ENCODE measurements at regions not wholly inside any gene's neighbourhood (a gene's known extent, or its start where the extent isn't known, plus 50 kb on each side); places are given as distances from the start of the nearest gene placed in this dataset.

DNA sequence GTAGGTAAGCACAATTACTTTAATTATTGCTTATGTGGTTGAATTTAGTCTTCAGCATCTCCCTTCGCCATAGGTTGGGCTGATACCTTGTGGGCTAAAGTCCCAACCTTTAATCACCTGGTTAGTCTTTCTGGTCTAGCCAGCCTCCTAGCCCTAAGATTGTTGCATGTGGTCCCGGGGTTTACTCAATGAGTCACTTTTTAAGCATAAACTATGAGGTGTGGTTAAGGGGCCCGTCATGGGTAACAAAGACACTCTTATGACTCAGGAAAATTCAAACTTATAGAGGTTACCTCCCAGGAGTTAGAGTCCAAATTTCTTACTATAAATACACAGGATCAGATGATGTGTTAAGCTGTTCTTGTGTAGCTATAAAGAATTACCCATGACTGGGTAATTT is 841.6 kb downstream of the TRIB2 start:
- intact Hi-C loops (cut with micrococcal nuclease) = no loop called here
- Mint-ChIP-seq H3K36me3 (ENCODE audit: low read depth) (no peaks in the 10 kb centered on the region), H3K9me3 (no peaks in the 10 kb centered on the region), H3K4me1 (ENCODE audit: low read depth) (no peaks in the 10 kb centered on the region), H3K27ac (no peak overlapping the region), H3K4me3 (no peak overlapping the region), H3K27me3 (no peaks in the 10 kb centered on the region)
- POLR2A ChIA-PET = interaction anchor here (0.8 kb wide), 1 partner anchor 464 kb away, joined by 4 read pairs; no protein-coding TSS in a partner anchor
- TF ChIP-seq, protein P1, sequence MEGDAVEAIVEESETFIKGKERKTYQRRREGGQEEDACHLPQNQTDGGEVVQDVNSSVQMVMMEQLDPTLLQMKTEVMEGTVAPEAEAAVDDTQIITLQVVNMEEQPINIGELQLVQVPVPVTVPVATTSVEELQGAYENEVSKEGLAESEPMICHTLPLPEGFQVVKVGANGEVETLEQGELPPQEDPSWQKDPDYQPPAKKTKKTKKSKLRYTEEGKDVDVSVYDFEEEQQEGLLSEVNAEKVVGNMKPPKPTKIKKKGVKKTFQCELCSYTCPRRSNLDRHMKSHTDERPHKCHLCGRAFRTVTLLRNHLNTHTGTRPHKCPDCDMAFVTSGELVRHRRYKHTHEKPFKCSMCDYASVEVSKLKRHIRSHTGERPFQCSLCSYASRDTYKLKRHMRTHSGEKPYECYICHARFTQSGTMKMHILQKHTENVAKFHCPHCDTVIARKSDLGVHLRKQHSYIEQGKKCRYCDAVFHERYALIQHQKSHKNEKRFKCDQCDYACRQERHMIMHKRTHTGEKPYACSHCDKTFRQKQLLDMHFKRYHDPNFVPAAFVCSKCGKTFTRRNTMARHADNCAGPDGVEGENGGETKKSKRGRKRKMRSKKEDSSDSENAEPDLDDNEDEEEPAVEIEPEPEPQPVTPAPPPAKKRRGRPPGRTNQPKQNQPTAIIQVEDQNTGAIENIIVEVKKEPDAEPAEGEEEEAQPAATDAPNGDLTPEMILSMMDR (IDR thresholded peaks at IDR 0.05) = no peak
- CTCF ChIA-PET = no interaction called here
- ATAC-seq (no peak), DNase-seq (no peak)

- ChIA-PET CTCF (no interaction called here), POLR2A (no interaction called here)
- Mint-ChIP-seq H3K4me1 (ENCODE audit: low read depth) (no peaks in the 10 kb centered on the region), H3K4me3 (no peak overlapping the region), H3K9me3 (no peaks in the 10 kb centered on the region), H3K27ac (no peak overlapping the region), H3K36me3 (ENCODE audit: low read depth) (no peaks in the 10 kb centered on the region), H3K27me3 (no peaks in the 10 kb centered on the region)
- ATAC-seq = no peak
- no peak for DNase-seq
- intact Hi-C loops (cut with micrococcal nuclease) = no loop called here
- TF ChIP-seq, protein P1 (IDR thresholded peaks at IDR 0.05) = no peak
These were observed 843.6 kb downstream of the TRIB2 start for GRCh38 chr2:13560322-13560721.

GRCh38 chr2:13572466-13572865 is 855.7 kb downstream of the TRIB2 start:
- Mint-ChIP-seq H3K4me3 (no peak overlapping the region), H3K4me1 (ENCODE audit: low read depth) (no peaks in the 10 kb centered on the region), H3K27me3 (no peaks in the 10 kb centered on the region), H3K27ac (no peak overlapping the region), H3K36me3 (ENCODE audit: low read depth) (no peaks in the 10 kb centered on the region), H3K9me3 (no peaks in the 10 kb centered on the region)
- ChIA-PET POLR2A (no interaction called here), CTCF (no interaction called here)
- TF ChIP-seq, protein P1 (IDR thresholded peaks at IDR 0.05) = no peak
- DNase-seq = no peak
- ATAC-seq = no peak
- intact Hi-C loops (cut with micrococcal nuclease) = no loop called here

DNA sequence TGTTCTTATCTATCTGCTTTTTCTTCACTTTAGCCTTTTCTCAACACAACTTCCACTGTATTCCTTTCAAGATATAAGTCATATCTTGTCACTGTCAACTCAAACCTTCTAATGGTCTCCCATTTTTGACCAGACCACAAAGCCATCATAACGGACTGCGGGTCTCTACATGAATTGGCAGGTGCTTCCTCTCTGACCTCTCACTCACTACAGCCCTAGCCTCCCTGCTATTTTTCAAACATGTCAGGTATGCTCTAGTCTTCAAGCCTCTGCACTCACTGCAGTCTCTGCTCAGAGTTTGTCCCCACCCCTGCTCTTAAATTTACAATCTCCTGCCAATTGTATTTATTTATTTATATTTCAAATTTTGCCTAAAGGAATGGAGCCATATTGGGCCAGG is 858.1 kb downstream of the TRIB2 start:
- ChIA-PET POLR2A (no interaction called here), CTCF (no interaction called here)
- DNase-seq (no peak), ATAC-seq (no peak)
- Mint-ChIP-seq H3K36me3 (ENCODE audit: low read depth) (no peaks in the 10 kb centered on the region), H3K27ac (no peak overlapping the region), H3K9me3 (no peaks in the 10 kb centered on the region), H3K27me3 (no peaks in the 10 kb centered on the region), H3K4me1 (ENCODE audit: low read depth) (no peaks in the 10 kb centered on the region), H3K4me3 (no peak overlapping the region)
- intact Hi-C loops (cut with micrococcal nuclease) = no loop called here
- TF ChIP-seq, protein P1 (IDR thresholded peaks at IDR 0.05) = no peak

DNA sequence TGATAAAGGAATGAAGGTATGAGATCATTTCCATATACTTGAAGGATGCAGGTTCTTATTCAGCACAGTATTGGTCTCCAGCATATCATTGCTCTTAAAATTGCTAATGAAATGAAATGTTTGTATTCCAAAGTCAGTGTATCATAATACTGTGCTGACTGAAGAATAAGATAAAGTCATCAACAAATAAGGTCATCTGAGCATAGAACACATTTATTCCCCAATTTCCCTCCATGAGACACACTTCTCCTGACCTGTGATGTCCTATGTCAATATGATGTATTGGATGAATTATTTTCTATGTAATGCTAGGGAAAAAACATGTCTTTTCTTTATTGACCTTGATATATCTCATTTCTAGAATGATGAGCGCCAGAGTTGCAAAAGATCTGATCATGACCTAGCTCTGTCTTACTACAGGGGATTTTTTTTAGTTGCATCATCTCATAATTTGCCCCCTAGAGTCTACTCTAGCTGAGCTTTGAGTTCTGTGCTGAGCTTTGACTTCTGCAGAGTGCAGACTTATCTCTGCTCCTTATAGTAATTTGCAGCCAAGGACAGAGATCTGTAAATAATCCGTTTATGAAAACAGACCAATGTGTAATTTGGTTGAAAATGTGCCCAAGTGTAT is 859.8 kb downstream of the TRIB2 start:
- intact Hi-C loops (cut with micrococcal nuclease) = no loop called here
- no peaks in the 10 kb centered on the region for H3K9me3 Mint-ChIP-seq
- TF ChIP-seq, protein P1 (IDR thresholded peaks at IDR 0.05) = no peak
- CTCF ChIA-PET = no interaction called here
- DNase-seq (no peak), ATAC-seq (no peak)
- POLR2A ChIA-PET = no interaction called here
- no peak overlapping the region for H3K4me3 Mint-ChIP-seq
- no peaks in the 10 kb centered on the region for H3K4me1 Mint-ChIP-seq (ENCODE audit: low read depth)
- H3K36me3 Mint-ChIP-seq (ENCODE audit: low read depth) = no peaks in the 10 kb centered on the region
- H3K27ac Mint-ChIP-seq = no peak overlapping the region
- H3K27me3 Mint-ChIP-seq = no peaks in the 10 kb centered on the region

All from activated CD8-positive, alpha-beta T cell treated with anti-CD3 and anti-CD28 coated beads for 36 hours (primary cell).